SK-N-SH treated with all-trans-retinoic acid at 6 μM for 48 hours (cell line): ENCODE measurements at regions not wholly inside any gene's neighbourhood (a gene's known extent, or its start where the extent isn't known, plus 50 kb on each side); places are given as distances from the start of the nearest gene placed in this dataset.
"Not testable (repeated sequence)": the region's sequence is repeated elsewhere in the genome, so short reads cannot be mapped to it uniquely, and the experiment has no call there.

Experiments used
- CREB5 ChIP-seq: fragments of 250-450 bp; sonication (Bioruptor Pico); IDR thresholded peaks from 2 replicates; pipeline ENCODE4 v1.5.1; 2020; ENCODE audit warnings: low read depth, mild to moderate bottlenecking, moderate library complexity
- ISL1 ChIP-seq: fragments of 250-450 bp; sonication (Bioruptor Pico); IDR thresholded peaks from 2 replicates; pipeline ENCODE4 v2.1.2; 2022; ENCODE audit warnings: mild to moderate bottlenecking, moderate library complexity
- PATZ1 ChIP-seq: fragments of 250-450 bp; sonication (Bioruptor Pico); IDR thresholded peaks from 2 replicates; pipeline ENCODE4 v1.8.0; 2020; ENCODE audit warnings: mild to moderate bottlenecking, moderate library complexity, borderline replicate concordance
- RARB ChIP-seq: fragments of 250-450 bp; sonication (Bioruptor Pico); IDR thresholded peaks from 2 replicates; pipeline ENCODE4 v1.8.0; 2021; ENCODE audit warnings: mild to moderate bottlenecking, moderate library complexity
- TOX ChIP-seq: fragments of 250-450 bp; sonication (Bioruptor Pico); IDR thresholded peaks from 2 replicates; pipeline ENCODE4 v1.8.0; 2021; ENCODE audit warnings: mild to moderate bottlenecking, moderate library complexity, borderline replicate concordance
- TSHZ2 ChIP-seq: fragments of 250-450 bp; sonication (Bioruptor Pico); IDR thresholded peaks from 2 replicates; pipeline ENCODE4 v1.5.0; 2020; ENCODE audit warnings: mild to moderate bottlenecking, moderate library complexity
- ZFP30 ChIP-seq: fragments of 450-650 bp; formaldehyde crosslinking; IDR thresholded peaks from 2 replicates; pipeline ENCODE4 v1.5.0; 2022; ENCODE audit warnings: mild to moderate bottlenecking, moderate library complexity

GRCh38 chr2:39960681-39961080, 181.6 kb upstream of the THUMPD2 start:
- not testable (repeated sequence) for TF ChIP-seq CREB5; TSHZ2 (CRISPR knock-in tag); RARB (CRISPR knock-in tag); ZFP30 (CRISPR knock-in tag); PATZ1 (CRISPR knock-in tag); TOX (CRISPR knock-in tag); ISL1
